Breast epithelium (tissue), 4 donors: ENCODE measurements at regions not wholly inside any gene's neighbourhood (a gene's known extent, or its start where the extent isn't known, plus 50 kb on each side); places are given as distances from the start of the nearest gene placed in this dataset.
A peak's percentile ranks its signal among the peaks of the same experiment; 100 is the strongest.

Source experiments
- DNase-seq, 2 donors: peaks; one replicate each; pipeline ENCODE4 v3.0.0-alpha.2; 2019; ENCODE audit warnings: low spot score in 2 of 2
- H3K27ac ChIP-seq, 2 donors: fragments of 200-600 bp; sonication (generic) in 1 of 2; one replicate each; pipeline ENCODE4 v1.5.1; 2016 to 2019; ENCODE audit warnings: mild to moderate bottlenecking in 1 of 2
- H3K27me3 ChIP-seq, 2 donors: fragments of 200-600 bp; sonication (generic) in 1 of 2; one replicate each; pipeline versions ENCODE4 v1.5.1 to v1.6.0; 2017 to 2019; ENCODE audit warnings: control low read depth in 1 of 2, mild to moderate bottlenecking in 1 of 2
- H3K36me3 ChIP-seq: fragments of 200-600 bp; one replicate; pipeline ENCODE4 v1.5.1; 2019
- H3K4me1 ChIP-seq, 2 donors: fragments of 200-600 bp; sonication (generic); one replicate each; pipeline ENCODE4 v1.5.1; 2016 to 2019; ENCODE audit warnings: control low read depth in 1 of 2
- H3K4me3 ChIP-seq, 3 donors: fragments of 200-600 bp; sonication (generic); 1 replicate in 2 of 3; 2 replicates in 1 of 3; pipeline ENCODE4 v1.5.1; 2016 to 2019; ENCODE audit warnings: mild to moderate bottlenecking in 3 of 3, moderate library complexity in 2 of 3
- H3K9me3 ChIP-seq, 2 donors: fragments of 200-600 bp; sonication (generic) in 1 of 2; one replicate each; pipeline ENCODE4 v1.5.1; 2016 to 2019; ENCODE audit warnings: control low read depth in 1 of 2
- CTCF ChIP-seq, 3 donors: fragments of 450-650 bp; IDR thresholded peaks; one replicate each; pipeline ENCODE4 v1.5.1; 2016 to 2017; ENCODE audit warnings: antibody characterized with exemption in 3 of 3, mild to moderate bottlenecking in 3 of 3, moderate library complexity in 3 of 3
- POLR2A ChIP-seq: fragments of 450-650 bp; IDR thresholded peaks from one replicate; pipeline ENCODE4 v1.6.1; 2016; ENCODE audit warnings: antibody characterized with exemption, mild to moderate bottlenecking, moderate library complexity
- POLR2AphosphoS5 ChIP-seq, 3 donors: sonication (generic); formaldehyde crosslinking; IDR thresholded peaks; one replicate each; pipeline ENCODE4 v1.6.1; 2017; ENCODE audit warnings: antibody characterized with exemption in 3 of 3
- intact Hi-C: fragments of 100-400 bp; cut with DNase I; formaldehyde crosslinking; loops from one replicate; pipeline ENCODE4 v1.15.1; 2023; ENCODE audit warnings: low total_unique reads

DNA sequence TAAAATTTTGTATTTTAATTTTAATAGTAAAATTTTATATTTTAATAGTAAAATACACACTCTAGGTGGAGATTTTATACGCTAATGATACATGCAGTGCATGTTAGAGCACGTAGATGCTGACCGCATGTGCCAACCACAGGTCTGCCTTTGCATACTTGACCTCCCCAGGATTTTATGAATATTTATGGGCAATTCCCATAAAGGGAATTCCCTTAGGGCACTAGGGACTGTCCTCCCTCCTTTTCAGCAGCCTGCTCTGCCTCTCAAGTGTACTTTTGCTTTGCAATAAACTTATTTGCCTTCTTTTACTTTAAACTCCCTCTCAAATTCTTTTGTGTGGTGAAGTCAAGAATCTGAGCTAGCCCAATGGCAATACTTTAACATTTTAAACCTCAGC is 217.7 kb upstream of the CDH8 start:
- Histone ChIP-seq H3K36me3 (no peaks in the 10 kb centered on the region), H3K27me3 (no peaks in the 10 kb centered on the region)

DNA sequence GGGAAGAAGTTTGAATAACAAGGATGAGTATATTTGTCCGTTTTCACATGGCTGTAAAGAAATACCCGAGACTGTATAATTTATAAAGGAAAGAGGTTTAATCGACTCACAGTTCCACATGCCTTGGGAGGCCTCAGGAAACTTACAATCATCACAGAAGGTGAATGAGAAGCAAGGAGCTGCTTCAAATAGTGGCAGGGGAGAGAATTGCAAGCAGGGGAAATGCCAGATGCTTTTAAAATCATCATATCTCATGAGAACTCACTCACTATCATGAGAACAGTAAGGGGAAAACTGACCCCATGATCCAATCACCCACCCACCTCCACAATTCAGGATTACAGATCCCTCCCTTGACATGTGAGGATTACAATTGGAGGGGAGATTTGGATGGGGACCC is 212.8 kb upstream of the CDH8 start:
- Histone ChIP-seq H3K36me3 (no peaks in the 10 kb centered on the region), H3K27me3 (no peaks in the 10 kb centered on the region), H3K27ac (no peak overlapping the region), H3K4me3 (no peak overlapping the region), H3K9me3 (no peaks in the 10 kb centered on the region), H3K4me1 (no peaks in the 10 kb centered on the region)
- DNase-seq, result no peak
- TF ChIP-seq POLR2AphosphoS5 (IDR thresholded peaks at IDR 0.05) (no peak), POLR2A (no peak), CTCF (IDR thresholded peaks at IDR 0.05) (no peak)
- intact Hi-C loops, result no loop called here

More for the DNA sequence above, 217.7 kb upstream of the CDH8 start:
- Histone ChIP-seq H3K27ac (peak overlapping the region; percentile 5 to 55), H3K4me3 (peak overlapping the region in 2 of 3 donors; percentile 6 to 27), H3K9me3 (no peaks in the 10 kb centered on the region), H3K4me1 (no peaks in the 10 kb centered on the region)
- peak in 1 of 2 donors; percentile 53 for DNase-seq
- intact Hi-C loops, result no loop called here
- no peak for TF ChIP-seq POLR2AphosphoS5 (IDR thresholded peaks at IDR 0.05)

- no peak for DNase-seq
- H3K27ac ChIP-seq, result no peak overlapping the region
- H3K4me3 ChIP-seq, result no peak overlapping the region
- TF ChIP-seq POLR2A (no peak), POLR2AphosphoS5 (IDR thresholded peaks at IDR 0.05) (no peak), CTCF (IDR thresholded peaks at IDR 0.05) (no peak)
- H3K4me1 ChIP-seq, result no peaks in the 10 kb centered on the region
- no peaks in the 10 kb centered on the region for H3K27me3 ChIP-seq
- no peaks in the 10 kb centered on the region for H3K36me3 ChIP-seq
- intact Hi-C loops, result no loop called here
- H3K9me3 ChIP-seq, result no peaks in the 10 kb centered on the region
These were observed 204.5 kb upstream of the CDH8 start for GRCh38 chr16:62240722-62241121.

DNA sequence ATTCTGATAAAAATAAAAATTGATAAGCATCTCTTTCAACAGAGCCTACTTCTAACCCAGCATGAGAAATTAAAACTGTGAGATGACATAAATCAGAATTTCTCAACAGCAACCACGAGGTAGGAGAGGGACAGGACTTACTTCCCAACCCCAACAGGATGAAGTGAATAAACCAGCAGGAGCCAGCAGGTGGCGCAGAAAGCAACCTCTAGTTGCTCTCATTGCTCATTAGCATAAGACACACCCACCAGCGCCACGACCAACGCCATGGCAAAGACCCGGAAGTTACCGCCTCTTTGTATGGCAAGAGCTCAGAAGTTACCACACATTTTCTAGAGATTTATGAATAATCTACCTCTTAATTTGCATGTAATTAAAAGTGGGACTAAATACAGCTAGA is 189.4 kb upstream of the CDH8 start:
- TF ChIP-seq POLR2AphosphoS5 (IDR thresholded peaks at IDR 0.05), result no peak
- peak in 1 of 3 donors; percentile 29 for TF ChIP-seq CTCF (IDR thresholded peaks at IDR 0.05)
- TF ChIP-seq POLR2A, result no peak
- H3K4me1 ChIP-seq, result no peaks in the 10 kb centered on the region
- peak; percentile 55 to 59 for DNase-seq
- no peaks in the 10 kb centered on the region for H3K36me3 ChIP-seq
- intact Hi-C loops, result no loop called here
- H3K4me3 ChIP-seq, result peak overlapping the region in 1 of 3 donors; percentile 22
- no peak overlapping the region for H3K27ac ChIP-seq
- H3K27me3 ChIP-seq, result no peaks in the 10 kb centered on the region
- no peaks in the 10 kb centered on the region for H3K9me3 ChIP-seq

GRCh38 chr16:62224646-62225209 is 188.5 kb upstream of the CDH8 start:
- intact Hi-C loops, result no loop called here
- H3K9me3 ChIP-seq, result no peaks in the 10 kb centered on the region
- no peaks in the 10 kb centered on the region for H3K36me3 ChIP-seq
- no peaks in the 10 kb centered on the region for H3K4me1 ChIP-seq
- H3K27me3 ChIP-seq, result no peaks in the 10 kb centered on the region
- TF ChIP-seq CTCF (IDR thresholded peaks at IDR 0.05) (no peak), POLR2AphosphoS5 (IDR thresholded peaks at IDR 0.05) (no peak), POLR2A (no peak)
- H3K27ac ChIP-seq, result no peak overlapping the region
- no peak for DNase-seq
- H3K4me3 ChIP-seq, result no peak overlapping the region

DNA sequence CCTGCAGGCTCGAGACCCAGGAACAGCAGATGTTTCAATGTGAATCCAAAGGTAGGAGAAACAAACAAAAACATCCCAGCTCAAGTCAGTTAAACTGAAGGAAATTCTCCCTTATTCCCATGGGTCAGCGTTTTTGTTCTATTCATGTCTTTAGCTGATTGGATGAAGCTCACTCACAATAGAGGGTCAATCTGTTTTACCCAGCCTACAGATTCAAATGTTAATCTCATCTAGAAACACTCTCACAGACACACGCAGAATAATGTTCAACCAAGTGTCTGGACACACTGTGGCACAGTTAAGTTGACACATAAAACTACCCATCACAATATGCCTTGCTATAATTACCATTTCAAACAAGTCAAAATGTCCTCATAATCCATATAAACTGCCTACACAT is 180.6 kb upstream of the CDH8 start:
- Histone ChIP-seq H3K27me3 (no peaks in the 10 kb centered on the region), H3K4me1 (no peaks in the 10 kb centered on the region), H3K36me3 (no peaks in the 10 kb centered on the region), H3K4me3 (no peak overlapping the region), H3K27ac (no peak overlapping the region), H3K9me3 (no peaks in the 10 kb centered on the region)
- TF ChIP-seq POLR2AphosphoS5 (IDR thresholded peaks at IDR 0.05) (no peak), CTCF (IDR thresholded peaks at IDR 0.05) (no peak), POLR2A (no peak)
- intact Hi-C loops, result no loop called here
- DNase-seq, result no peak
